HG03342 (cell line): ENCODE measurements at regions not wholly inside any gene's neighbourhood (a gene's known extent, or its start where the extent isn't known, plus 50 kb on each side); places are given as distances from the start of the nearest gene placed in this dataset.

ENCODE experiments used
- ATAC-seq: cut with Tn5 transposase; IDR thresholded peaks from one replicate; pipeline ENCODE4 v1.9.1; 2021; ENCODE audit warnings: mild to moderate bottlenecking, moderate library complexity; ENCODE audit not compliant: unreplicated experiment

- no peak for ATAC-seq
Observed at GRCh38 chr13:40103864-40104263, 448.4 kb downstream of the COG6 start.

GRCh38 chr13:40105231-40105630, 449.8 kb downstream of the COG6 start:
- no peak for ATAC-seq

- no peak for ATAC-seq
Observed at GRCh38 chr13:40109351-40109844, 453.9 kb downstream of the COG6 start.

- no peak for ATAC-seq
Observed at GRCh38 chr13:40113643-40114304, 458.3 kb downstream of the COG6 start.

- no peak for ATAC-seq
Observed at GRCh38 chr13:40114305-40114896, 458.9 kb downstream of the COG6 start.

- ATAC-seq = no peak
Observed at GRCh38 chr13:40115426-40115825, 460.0 kb downstream of the COG6 start.

- peak; percentile 94 for ATAC-seq
Observed at GRCh38 chr13:40116008-40116407, 460.5 kb downstream of the COG6 start.

- no peak for ATAC-seq
Observed at GRCh38 chr13:40118337-40118736, 462.9 kb downstream of the COG6 start.

- no peak for ATAC-seq
Observed at GRCh38 chr13:40119852-40120251, 464.4 kb downstream of the COG6 start.

- no peak for ATAC-seq
Observed at GRCh38 chr13:40120288-40120687, 464.8 kb downstream of the COG6 start.

- no peak for ATAC-seq
Observed at GRCh38 chr13:40120781-40121180, 465.3 kb downstream of the COG6 start.

- ATAC-seq = no peak
Observed at GRCh38 chr13:40121722-40122121, 466.3 kb downstream of the COG6 start.

- no peak for ATAC-seq
Observed at GRCh38 chr13:40123962-40124632, 468.6 kb downstream of the COG6 start.

- ATAC-seq = no peak
Observed at GRCh38 chr13:40124633-40125015, 469.2 kb downstream of the COG6 start.

- ATAC-seq = no peak
Observed at GRCh38 chr13:40125336-40125735, 469.9 kb downstream of the COG6 start.

GRCh38 chr13:40126306-40127085, 471.0 kb downstream of the COG6 start:
- no peak for ATAC-seq

- no peak for ATAC-seq
Observed at GRCh38 chr13:40127476-40127875, 472.0 kb downstream of the COG6 start.

GRCh38 chr13:40127925-40128324, 472.5 kb downstream of the COG6 start:
- no peak for ATAC-seq

- ATAC-seq = no peak
Observed at GRCh38 chr13:40129467-40129866, 474.0 kb downstream of the COG6 start.

GRCh38 chr13:40130871-40131636, 475.6 kb downstream of the COG6 start:
- no peak for ATAC-seq

GRCh38 chr13:40132249-40132648, 476.8 kb downstream of the COG6 start:
- no peak for ATAC-seq
